ENCODE measurements at regions not wholly inside any gene's neighbourhood (a gene's known extent, or its start where the extent isn't known, plus 50 kb on each side); places are given as distances from the start of the nearest gene placed in this dataset.

- TF ChIP-seq CTCF (IDR thresholded peaks at IDR 0.05) (no peak), EP300 (IDR thresholded peaks at IDR 0.05) (no peak), POLR2AphosphoS5 (IDR thresholded peaks at IDR 0.05) (no peak)
Measured at GRCh38 chr5:136689552-136689951, 324.2 kb upstream of the TRPC7 start.
